Tibial nerve (tissue), 4 donors: ENCODE measurements at regions not wholly inside any gene's neighbourhood (a gene's known extent, or its start where the extent isn't known, plus 50 kb on each side); places are given as distances from the start of the nearest gene placed in this dataset.
"Not testable (repeated sequence)": the region's sequence is repeated elsewhere in the genome, so short reads cannot be mapped to it uniquely, and the experiment has no call there.

Experiments
- DNase-seq, 2 donors: peaks; one replicate each; pipeline ENCODE4 v3.0.0-alpha.2; 2019; ENCODE audit warnings: low spot score in 2 of 2
- H3K27ac ChIP-seq, 4 donors: fragments of 200-600 bp; sonication (generic) in 3 of 4; one replicate each; pipeline ENCODE4 v1.5.1; 2017 to 2019; ENCODE audit warnings: mild to moderate bottlenecking in 1 of 4
- H3K27me3 ChIP-seq, 2 donors: fragments of 200-600 bp; sonication (generic) in 1 of 2; one replicate each; pipeline versions ENCODE4 v1.5.1 to v1.6.0; 2017 to 2019
- H3K36me3 ChIP-seq, 3 donors: fragments of 200-600 bp; sonication (generic); one replicate each; pipeline ENCODE4 v1.5.1; 2018 to 2019
- H3K4me1 ChIP-seq, 4 donors: fragments of 200-600 bp; sonication (generic) in 3 of 4; one replicate each; pipeline ENCODE4 v1.5.1; 2017 to 2019
- H3K4me3 ChIP-seq, 4 donors: fragments of 200-600 bp; sonication (generic) in 3 of 4; one replicate each; pipeline ENCODE4 v1.5.1; 2017 to 2019; ENCODE audit warnings: mild to moderate bottlenecking in 1 of 4, moderate library complexity in 1 of 4
- H3K9me3 ChIP-seq, 4 donors: fragments of 200-600 bp; sonication (generic) in 3 of 4; one replicate each; pipeline ENCODE4 v1.5.1; 2017 to 2019
- EP300 ChIP-seq, 2 donors: sonication (generic); formaldehyde crosslinking; IDR thresholded peaks; one replicate each; pipeline ENCODE4 v1.6.1; 2017; ENCODE audit warnings: antibody characterized with exemption in 2 of 2, mild to moderate bottlenecking in 1 of 2
- POLR2A ChIP-seq, 2 donors: fragments of 450-650 bp; IDR thresholded peaks; one replicate each; pipeline ENCODE4 v1.6.1; 2017; ENCODE audit warnings: antibody characterized with exemption in 2 of 2, mild to moderate bottlenecking in 2 of 2, moderate library complexity in 2 of 2
- WGBS, 2 donors: methylation state at CpG; one replicate each; pipeline ENCODE4 v1.1.5; 2018; 5-methylcytosine and 5-hydroxymethylcytosine counted together
- TF ChIP-seq, protein P1 (sequence below), 5 experiments: fragments of 200-600 bp in 3 of 5; fragments of 450-650 bp in 2 of 5; sonication (generic) in 3 of 5; IDR thresholded peaks; one replicate each; pipeline ENCODE4 v1.5.1; 2016 to 2019; ENCODE audit warnings: antibody characterized with exemption in 5 of 5, mild to moderate bottlenecking in 3 of 5, moderate library complexity in 2 of 5

DNA sequence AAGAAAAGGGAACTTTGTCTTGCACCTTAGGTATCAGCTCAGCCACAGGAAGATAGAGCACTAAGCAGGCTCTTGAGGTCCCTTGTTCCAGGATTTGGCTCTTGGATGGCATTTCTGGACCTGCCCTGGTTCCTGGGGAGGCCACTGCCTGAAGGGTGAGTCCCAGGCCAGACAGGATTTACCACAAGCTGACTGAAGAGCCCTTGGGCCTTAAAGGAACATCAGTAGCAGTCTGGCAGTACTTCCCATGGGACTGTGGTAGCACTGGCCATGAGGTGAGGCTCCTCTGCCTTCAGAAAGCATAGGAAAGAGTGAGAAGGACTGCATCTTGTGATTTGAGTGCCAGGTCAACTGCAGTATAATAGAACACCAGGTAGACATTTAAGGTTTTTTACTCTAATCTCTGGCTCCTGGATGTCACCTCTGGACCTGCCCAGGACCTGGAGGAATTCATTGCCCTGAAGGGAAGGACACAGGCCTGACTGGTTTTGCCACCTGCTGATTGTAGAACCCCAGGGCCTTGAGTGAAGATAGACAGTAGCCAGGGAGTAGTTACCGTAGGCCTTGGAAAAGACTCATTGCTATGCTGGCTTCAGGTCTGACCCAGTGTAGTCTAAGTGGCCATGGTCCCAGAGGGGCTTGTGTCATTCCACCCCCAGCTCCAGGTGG lies 154.4 kb upstream of the CREB1 start:
- H3K36me3 ChIP-seq: no peaks in the 10 kb centered on the region
- DNase-seq: no peak
- no peaks in the 10 kb centered on the region for H3K4me1 ChIP-seq
- H3K27me3 ChIP-seq: no peaks in the 10 kb centered on the region
- H3K4me3 ChIP-seq: no peak overlapping the region
- H3K27ac ChIP-seq: no peak overlapping the region
- 100% methylated on average over 1 of the region's 1 CpG for WGBS, 2 donors
- TF ChIP-seq, protein P1, sequence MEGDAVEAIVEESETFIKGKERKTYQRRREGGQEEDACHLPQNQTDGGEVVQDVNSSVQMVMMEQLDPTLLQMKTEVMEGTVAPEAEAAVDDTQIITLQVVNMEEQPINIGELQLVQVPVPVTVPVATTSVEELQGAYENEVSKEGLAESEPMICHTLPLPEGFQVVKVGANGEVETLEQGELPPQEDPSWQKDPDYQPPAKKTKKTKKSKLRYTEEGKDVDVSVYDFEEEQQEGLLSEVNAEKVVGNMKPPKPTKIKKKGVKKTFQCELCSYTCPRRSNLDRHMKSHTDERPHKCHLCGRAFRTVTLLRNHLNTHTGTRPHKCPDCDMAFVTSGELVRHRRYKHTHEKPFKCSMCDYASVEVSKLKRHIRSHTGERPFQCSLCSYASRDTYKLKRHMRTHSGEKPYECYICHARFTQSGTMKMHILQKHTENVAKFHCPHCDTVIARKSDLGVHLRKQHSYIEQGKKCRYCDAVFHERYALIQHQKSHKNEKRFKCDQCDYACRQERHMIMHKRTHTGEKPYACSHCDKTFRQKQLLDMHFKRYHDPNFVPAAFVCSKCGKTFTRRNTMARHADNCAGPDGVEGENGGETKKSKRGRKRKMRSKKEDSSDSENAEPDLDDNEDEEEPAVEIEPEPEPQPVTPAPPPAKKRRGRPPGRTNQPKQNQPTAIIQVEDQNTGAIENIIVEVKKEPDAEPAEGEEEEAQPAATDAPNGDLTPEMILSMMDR (IDR thresholded peaks at IDR 0.05): no peak
- TF ChIP-seq POLR2A (IDR thresholded peaks at IDR 0.05) (no peak), EP300 (IDR thresholded peaks at IDR 0.05) (no peak)
- H3K9me3 ChIP-seq: peaks cover 0 to 57% (median 5%) of the 10 kb centered on the region in 4 donors

DNA sequence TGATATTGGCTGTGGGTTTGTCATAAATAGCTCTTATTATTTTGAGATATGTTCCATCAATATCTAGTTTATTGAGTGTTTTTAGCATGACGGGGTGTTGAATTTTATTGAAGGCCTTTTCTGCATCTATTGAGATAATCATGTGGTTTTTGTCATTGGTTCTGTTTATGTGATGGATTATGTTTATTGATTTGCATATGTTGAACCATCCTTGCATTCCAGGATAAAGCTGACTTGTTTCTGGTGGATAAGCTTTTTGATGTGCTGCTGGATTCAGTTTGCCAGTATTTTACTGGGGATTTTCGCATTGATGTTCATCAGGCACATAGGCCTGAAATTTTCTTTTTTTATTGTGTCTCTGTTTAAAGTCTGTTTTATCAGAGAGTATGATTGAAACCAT lies 151.1 kb upstream of the CREB1 start:
- not testable (repeated sequence) for H3K27ac ChIP-seq, H3K27me3 ChIP-seq, H3K4me3 ChIP-seq, DNase-seq, H3K36me3 ChIP-seq, H3K4me1 ChIP-seq
- peaks cover 0 to 66% (median 7%) of the 10 kb centered on the region in 4 donors for H3K9me3 ChIP-seq
- WGBS, 2 donors: 87 to 97% methylated on average over 2 of the region's 2 CpGs

DNA sequence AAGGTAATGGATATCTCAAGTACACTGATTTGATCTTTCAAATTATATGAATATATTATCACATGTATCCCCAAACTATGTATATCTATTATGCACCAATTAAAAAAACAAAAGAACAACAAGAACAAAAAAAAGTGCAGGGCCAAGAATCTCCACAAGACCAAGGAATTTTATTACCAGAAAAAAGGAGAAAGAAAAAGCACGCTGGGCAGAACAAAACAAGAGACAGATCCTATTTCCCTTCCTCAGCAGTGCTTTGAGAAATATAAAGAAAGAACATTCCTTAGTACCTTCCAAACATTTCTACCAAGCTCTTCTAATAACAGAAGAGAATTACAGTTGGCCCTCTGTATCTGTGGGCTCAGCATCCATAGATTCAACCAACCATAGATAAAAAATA lies 144.7 kb upstream of the CREB1 start:
- WGBS, 2 donors: 51 to 66% methylated on average over 1 of the region's 1 CpG

DNA sequence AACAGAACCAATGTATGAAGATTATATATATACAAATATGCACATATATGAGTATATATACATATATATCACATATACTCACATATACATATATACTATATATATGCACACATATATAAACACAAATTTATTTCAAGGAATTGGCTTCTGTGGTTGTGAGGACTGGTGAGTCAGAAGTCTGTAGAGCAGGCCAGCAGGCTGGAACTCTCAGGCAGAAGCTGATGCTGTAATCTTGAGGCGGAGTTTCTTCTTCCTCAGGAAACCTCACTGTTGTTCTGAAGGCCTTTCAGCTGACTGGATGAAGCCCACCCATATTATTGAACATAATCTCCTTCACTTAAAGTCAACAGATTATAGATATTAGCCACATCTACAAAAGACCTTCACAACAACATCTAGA lies 143.9 kb upstream of the CREB1 start:
- no peak for DNase-seq
- Histone ChIP-seq H3K36me3 (no peaks in the 10 kb centered on the region), H3K27me3 (no peaks in the 10 kb centered on the region), H3K4me3 (no peak overlapping the region), H3K9me3 (peaks cover 0 to 23% (median 5%) of the 10 kb centered on the region in 4 donors), H3K4me1 (no peaks in the 10 kb centered on the region), H3K27ac (no peak overlapping the region)
- WGBS, 2 donors: 89 to 90% methylated on average over 1 of the region's 1 CpG
- TF ChIP-seq, protein P1 (IDR thresholded peaks at IDR 0.05): no peak
- TF ChIP-seq EP300 (IDR thresholded peaks at IDR 0.05) (no peak), POLR2A (IDR thresholded peaks at IDR 0.05) (no peak)

More for the DNA sequence above, 144.7 kb upstream of the CREB1 start:
- TF ChIP-seq POLR2A (IDR thresholded peaks at IDR 0.05) (no peak), EP300 (IDR thresholded peaks at IDR 0.05) (no peak)
- TF ChIP-seq, protein P1 (IDR thresholded peaks at IDR 0.05): no peak
- Histone ChIP-seq H3K36me3 (no peaks in the 10 kb centered on the region), H3K9me3 (peaks cover 0 to 23% (median 5%) of the 10 kb centered on the region in 4 donors), H3K27me3 (no peaks in the 10 kb centered on the region), H3K4me3 (no peak overlapping the region), H3K4me1 (no peaks in the 10 kb centered on the region), H3K27ac (no peak overlapping the region)
- DNase-seq: no peak

DNA sequence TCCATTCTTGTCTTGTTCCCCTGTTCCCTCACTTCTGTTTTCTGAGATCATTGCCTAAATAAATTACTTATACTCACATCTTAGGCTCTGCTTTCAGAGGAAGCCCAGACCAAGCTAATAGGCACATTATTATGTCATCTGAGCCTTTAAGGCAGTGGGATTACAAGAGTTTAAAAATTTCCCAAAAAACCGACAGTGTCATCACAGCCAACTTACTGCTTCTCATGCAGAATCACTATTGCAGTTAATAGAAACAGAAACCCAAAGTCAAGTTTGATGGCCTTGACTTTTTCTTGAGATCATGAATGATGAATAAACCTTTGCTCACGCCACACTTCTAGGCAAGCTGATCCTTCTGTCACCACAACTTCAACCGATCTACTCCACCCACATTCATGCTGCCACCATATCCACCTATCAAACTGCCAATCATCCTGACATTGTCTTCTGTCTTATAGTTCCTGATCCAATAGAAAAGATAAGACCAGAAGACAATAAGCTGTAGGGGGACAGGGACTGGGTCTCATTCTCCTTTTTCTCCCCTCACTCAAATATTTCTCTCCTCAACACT lies 142.7 kb upstream of the CREB1 start:
- H3K4me1 ChIP-seq: no peaks in the 10 kb centered on the region
- H3K36me3 ChIP-seq: no peaks in the 10 kb centered on the region
- no peak overlapping the region for H3K27ac ChIP-seq
- H3K27me3 ChIP-seq: no peaks in the 10 kb centered on the region
- TF ChIP-seq, protein P1 (IDR thresholded peaks at IDR 0.05): no peak
- TF ChIP-seq EP300 (IDR thresholded peaks at IDR 0.05): no peak
- DNase-seq: no peak
- H3K4me3 ChIP-seq: no peak overlapping the region
- 82 to 93% methylated on average over 3 of the region's 3 CpGs for WGBS, 2 donors
- H3K9me3 ChIP-seq: peaks cover 0 to 22% (median 5%) of the 10 kb centered on the region in 4 donors
